GM12865 (cell line): ENCODE measurements at regions not wholly inside any gene's neighbourhood (a gene's known extent, or its start where the extent isn't known, plus 50 kb on each side); places are given as distances from the start of the nearest gene placed in this dataset.
"Not testable (repeated sequence)": the region's sequence is repeated elsewhere in the genome, so short reads cannot be mapped to it uniquely, and the experiment has no call there.

Experiments
- DNase-seq: peaks from one replicate; pipeline ENCODE4 v3.0.0; 2010; ENCODE audit warnings: low read depth
- H3K4me3 ChIP-seq: 2 replicates; pipeline ENCODE4 v1.5.1; 2011; ENCODE audit warnings: mild to moderate bottlenecking, low read depth, low read length, control low read depth
- CTCF ChIP-seq: IDR thresholded peaks from 2 replicates; pipeline ENCODE4 v1.5.1; 2011; ENCODE audit warnings: low read length, control low read depth, low read depth, inconsistent platforms; ENCODE audit not compliant: insufficient read depth; ENCODE audit errors: missing control alignments

DNA sequence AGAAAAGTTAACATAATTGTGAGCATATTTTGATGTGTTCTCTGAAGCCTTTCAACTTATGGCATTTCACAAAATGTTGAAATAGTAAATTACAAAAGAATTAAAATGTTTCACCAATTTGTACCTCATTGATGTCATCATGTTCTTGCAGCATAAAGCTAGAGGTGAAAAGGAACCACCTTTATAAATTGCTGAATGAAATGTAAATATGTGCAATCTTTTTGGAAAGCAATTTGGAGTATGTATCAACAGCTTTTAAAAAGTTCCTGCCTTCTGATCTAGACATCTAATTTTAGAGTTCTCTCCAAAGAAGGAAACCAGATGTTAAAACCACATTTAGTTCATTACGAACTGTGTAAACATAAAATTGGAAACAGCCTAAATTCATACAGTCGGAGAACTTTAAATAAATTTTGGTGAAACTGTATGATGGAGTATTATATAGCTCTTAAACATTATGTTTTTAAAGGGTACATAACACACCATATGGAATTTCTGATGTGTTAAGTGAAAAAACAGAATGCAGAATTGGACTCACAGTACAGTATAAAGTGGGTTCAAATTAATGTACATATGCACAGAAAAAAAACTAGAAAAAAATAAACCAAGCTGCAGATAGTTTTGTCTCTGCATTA, 311.2 kb upstream of the NAALADL2 start:
- no peak for TF ChIP-seq CTCF
- no peak for DNase-seq
- H3K4me3 ChIP-seq, result no peak overlapping the region

DNA sequence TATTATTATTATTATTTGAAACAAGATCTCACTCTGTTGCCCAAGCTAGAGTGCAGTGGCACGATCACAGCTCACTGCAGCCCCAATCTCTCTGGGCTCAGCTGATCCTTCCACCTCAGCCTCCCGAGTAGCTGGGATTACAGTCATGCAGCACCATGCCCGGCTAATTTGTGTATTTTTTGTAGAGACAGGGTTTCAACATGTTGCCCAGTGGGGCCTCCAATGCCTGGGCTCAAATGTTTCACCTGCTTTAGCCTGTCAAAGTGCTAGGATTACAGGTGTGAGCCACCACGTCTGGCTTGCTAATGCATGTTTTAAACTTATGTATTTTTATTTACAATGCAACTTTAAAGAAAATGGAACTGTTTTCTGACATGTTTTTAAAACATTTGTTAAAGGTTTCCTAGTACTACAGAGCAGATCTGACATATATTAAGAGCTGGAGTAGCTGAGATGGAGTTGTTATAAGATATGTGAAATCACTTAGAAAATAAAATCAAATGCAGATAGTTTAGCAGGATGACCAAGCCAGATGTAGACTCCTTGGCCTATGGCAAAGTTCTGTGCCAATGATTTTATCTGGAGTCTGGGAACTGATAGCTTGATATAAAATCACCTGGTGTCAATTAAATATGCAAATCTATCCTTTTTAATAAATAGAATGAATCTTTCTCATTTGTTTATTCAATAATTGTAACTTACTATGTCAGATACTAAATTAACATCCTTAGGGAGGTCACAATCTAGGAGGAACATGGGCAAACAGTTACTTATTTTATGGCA, 310.1 kb upstream of the NAALADL2 start:
- no peak for DNase-seq
- TF ChIP-seq CTCF, result no peak

DNA sequence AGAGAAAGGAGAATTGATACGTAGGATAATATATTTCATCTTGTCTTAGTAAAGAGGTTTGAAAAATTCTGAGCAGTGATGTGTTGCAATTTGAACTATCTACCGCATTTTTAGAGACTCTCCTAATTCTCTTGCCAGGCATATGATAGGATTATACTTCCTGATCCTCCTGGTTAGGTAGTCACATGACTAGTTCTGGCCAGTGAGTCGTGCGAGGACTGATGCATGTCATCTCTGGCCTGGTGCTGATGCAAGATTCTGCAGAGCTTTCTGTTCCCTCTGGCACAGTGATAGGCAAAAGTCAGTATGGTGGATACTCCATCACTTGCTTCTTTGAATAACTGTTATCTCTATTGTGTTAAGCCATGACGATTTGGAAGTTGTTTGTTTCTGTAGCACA, 277.6 kb upstream of the NAALADL2 start:
- TF ChIP-seq CTCF, result no peak
- DNase-seq, result no peak
- H3K4me3 ChIP-seq, result no peak overlapping the region

More for the DNA sequence above, 310.1 kb upstream of the NAALADL2 start:
- no peak overlapping the region for H3K4me3 ChIP-seq

DNA sequence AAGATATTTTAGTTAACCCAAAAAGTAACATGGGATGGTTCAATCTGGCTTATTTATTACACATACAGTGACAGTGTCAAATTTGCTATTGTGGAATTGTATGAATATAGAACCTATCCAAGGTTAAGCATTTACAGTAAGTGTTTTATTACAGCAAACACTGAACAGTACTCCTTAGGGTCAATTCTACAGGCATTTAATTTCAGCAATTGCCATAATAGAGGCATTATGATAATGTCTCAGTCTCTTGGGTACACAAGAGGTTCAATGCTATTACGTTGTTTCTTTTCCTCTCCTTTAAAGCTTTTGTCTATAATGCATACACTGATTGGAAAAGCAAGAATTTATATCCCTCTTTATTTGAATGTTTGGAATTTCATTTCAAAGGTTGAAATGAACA, 275.7 kb upstream of the NAALADL2 start:
- no peak for TF ChIP-seq CTCF
- H3K4me3 ChIP-seq, result no peak overlapping the region
- no peak for DNase-seq

DNA sequence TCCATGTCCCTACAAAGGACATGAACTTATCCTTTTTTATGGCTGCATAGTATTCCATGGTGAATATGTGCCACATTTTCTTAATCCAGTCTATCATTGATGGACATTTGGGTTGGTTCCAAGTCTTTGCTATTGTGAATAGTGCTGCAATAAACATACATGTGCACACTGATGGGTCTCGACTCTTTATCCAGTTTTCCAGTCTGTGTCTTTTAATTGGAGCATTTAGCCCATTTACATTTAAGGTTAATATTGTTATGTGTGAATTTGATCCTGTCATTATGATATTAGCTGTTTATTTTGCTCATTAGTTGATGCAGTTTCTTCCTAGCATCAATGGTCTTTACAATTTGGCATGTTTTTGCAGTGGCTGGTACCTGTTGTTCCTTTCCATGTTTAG, 272.0 kb upstream of the NAALADL2 start:
- DNase-seq, H3K4me3 ChIP-seq: not testable (repeated sequence)

GRCh38 chr3:174596447-174596982, 262.6 kb upstream of the NAALADL2 start:
- no peak overlapping the region for H3K4me3 ChIP-seq
- no peak for TF ChIP-seq CTCF
- DNase-seq, result no peak

- H3K4me3 ChIP-seq, result no peak overlapping the region
- no peak for TF ChIP-seq CTCF
- DNase-seq, result no peak
These were observed 260.2 kb upstream of the NAALADL2 start for GRCh38 chr3:174598885-174599439.
